ENCODE measurements at regions not wholly inside any gene's neighbourhood (a gene's known extent, or its start where the extent isn't known, plus 50 kb on each side); places are given as distances from the start of the nearest gene placed in this dataset.

GRCh38 chr2:53111406-53111805 is 656.2 kb upstream of the CHAC2 start:
- ChIA-PET POLR2A (no interaction called here), CTCF (no interaction called here)
- peaks cover 9% of the 10 kb centered on the region for H3K9me3 Mint-ChIP-seq
- no peak overlapping the region for H3K4me3 Mint-ChIP-seq
- no peaks in the 10 kb centered on the region for H3K27me3 Mint-ChIP-seq
- no peak for DNase-seq
- ATAC-seq = no peak
- H3K27ac Mint-ChIP-seq = no peak overlapping the region
- no peak for TF ChIP-seq CTCF (IDR thresholded peaks at IDR 0.05)
- intact Hi-C loops (cut with micrococcal nuclease) = no loop called here
- H3K36me3 Mint-ChIP-seq (ENCODE audit: low read depth) = no peaks in the 10 kb centered on the region
- H3K4me1 Mint-ChIP-seq (ENCODE audit: low read depth) = no peaks in the 10 kb centered on the region

DNA sequence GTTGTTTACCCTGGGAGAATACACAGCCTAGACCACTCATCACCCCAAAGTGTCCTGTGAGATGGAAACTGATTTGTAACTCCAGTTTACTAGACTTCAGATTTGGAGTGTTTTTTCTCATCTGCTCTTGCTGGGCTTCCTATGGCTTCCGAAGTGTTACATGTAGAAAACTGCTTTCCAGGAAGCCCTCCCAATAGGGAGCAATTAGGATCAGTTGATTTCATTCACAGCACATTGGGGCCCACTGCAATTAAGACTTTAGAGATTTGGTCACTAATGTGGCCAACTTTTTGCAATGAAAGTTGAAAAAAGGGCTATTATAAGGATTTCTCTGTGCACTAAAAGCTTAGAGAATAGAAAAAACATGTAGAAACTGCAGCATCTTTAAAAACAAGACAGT is 656.6 kb upstream of the CHAC2 start:
- no peaks in the 10 kb centered on the region for H3K4me1 Mint-ChIP-seq (ENCODE audit: low read depth)

DNA sequence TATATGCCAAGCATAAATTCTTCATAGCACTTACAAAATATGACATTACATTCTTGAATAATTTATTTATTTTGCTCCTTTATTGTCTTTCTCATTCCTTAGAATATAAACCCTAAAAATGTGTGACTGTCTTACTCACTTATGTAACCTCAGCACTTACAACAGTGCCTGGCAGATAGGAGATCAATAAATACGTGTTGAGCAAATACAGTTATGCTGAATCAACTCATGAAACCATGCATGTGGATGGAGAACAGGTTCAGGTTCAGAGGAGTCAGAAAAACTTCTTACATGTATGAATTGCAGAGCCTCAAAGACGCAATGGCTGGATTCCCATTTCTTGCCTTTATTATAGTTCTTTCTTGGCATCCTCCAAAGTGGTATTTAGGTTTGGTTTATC is 659.4 kb upstream of the CHAC2 start:
- ATAC-seq = no peak
- H3K27ac Mint-ChIP-seq = no peak overlapping the region
- no peak overlapping the region for H3K4me3 Mint-ChIP-seq
- no peaks in the 10 kb centered on the region for H3K27me3 Mint-ChIP-seq
- ChIA-PET CTCF (no interaction called here), POLR2A (no interaction called here)
- intact Hi-C loops (cut with micrococcal nuclease) = no loop called here
- no peak for DNase-seq
- no peak for TF ChIP-seq CTCF (IDR thresholded peaks at IDR 0.05)
- H3K9me3 Mint-ChIP-seq = peaks cover 6% of the 10 kb centered on the region
- no peaks in the 10 kb centered on the region for H3K36me3 Mint-ChIP-seq (ENCODE audit: low read depth)
- H3K4me1 Mint-ChIP-seq (ENCODE audit: low read depth) = no peaks in the 10 kb centered on the region

More for the DNA sequence above, 656.6 kb upstream of the CHAC2 start:
- DNase-seq = no peak
- Mint-ChIP-seq H3K27ac (no peak overlapping the region), H3K27me3 (no peaks in the 10 kb centered on the region), H3K9me3 (peaks cover 9% of the 10 kb centered on the region), H3K36me3 (ENCODE audit: low read depth) (no peaks in the 10 kb centered on the region), H3K4me3 (no peak overlapping the region)
- no peak for ATAC-seq
- no peak for TF ChIP-seq CTCF (IDR thresholded peaks at IDR 0.05)
- intact Hi-C loops (cut with micrococcal nuclease) = no loop called here
- POLR2A ChIA-PET = no interaction called here
- CTCF ChIA-PET = no interaction called here

DNA sequence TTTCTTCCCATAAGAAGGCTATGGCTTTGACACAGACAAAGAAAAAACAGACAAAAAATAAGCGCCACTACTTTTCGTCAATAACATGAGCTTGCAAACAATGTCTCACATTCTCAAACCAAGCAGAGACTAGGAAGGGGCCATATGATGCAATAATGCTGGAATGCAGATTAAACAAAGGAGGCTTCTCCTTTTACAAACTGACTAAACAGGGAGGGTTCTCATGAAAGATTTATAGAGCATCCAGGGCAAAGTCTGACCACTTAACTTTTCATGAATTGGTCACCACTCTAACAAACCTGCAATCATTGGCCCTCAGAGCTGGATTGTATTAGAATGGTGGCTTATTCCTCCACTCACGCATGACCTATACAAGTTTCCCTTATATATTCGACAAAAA is 663.3 kb upstream of the CHAC2 start:
- CTCF ChIA-PET = no interaction called here
- Mint-ChIP-seq H3K27me3 (no peaks in the 10 kb centered on the region), H3K36me3 (ENCODE audit: low read depth) (no peaks in the 10 kb centered on the region), H3K9me3 (no peaks in the 10 kb centered on the region), H3K4me3 (no peak overlapping the region), H3K27ac (no peak overlapping the region), H3K4me1 (ENCODE audit: low read depth) (no peaks in the 10 kb centered on the region)
- POLR2A ChIA-PET = no interaction called here
- ATAC-seq = no peak
- no peak for DNase-seq
- no peak for TF ChIP-seq CTCF (IDR thresholded peaks at IDR 0.05)
- intact Hi-C loops (cut with micrococcal nuclease) = no loop called here

- Mint-ChIP-seq H3K36me3 (ENCODE audit: low read depth) (no peaks in the 10 kb centered on the region), H3K9me3 (no peaks in the 10 kb centered on the region), H3K27me3 (no peaks in the 10 kb centered on the region), H3K4me1 (ENCODE audit: low read depth) (no peaks in the 10 kb centered on the region), H3K27ac (no peak overlapping the region), H3K4me3 (no peak overlapping the region)
- ChIA-PET CTCF (no interaction called here), POLR2A (no interaction called here)
- intact Hi-C loops (cut with micrococcal nuclease) = no loop called here
- no peak for DNase-seq
- no peak for ATAC-seq
- no peak for TF ChIP-seq CTCF (IDR thresholded peaks at IDR 0.05)
Observed at GRCh38 chr2:53103679-53104078, 663.9 kb upstream of the CHAC2 start.
